Caki2 (cell line): ENCODE measurements at regions not wholly inside any gene's neighbourhood (a gene's known extent, or its start where the extent isn't known, plus 50 kb on each side); places are given as distances from the start of the nearest gene placed in this dataset.

Source experiments
- DNase-seq: peaks from one replicate; pipeline ENCODE4 v3.0.0-alpha.2; 2015; ENCODE audit warnings: low read depth
- in situ Hi-C: cut with HindIII; loops from 2 replicates; pipeline ENCODE4 v1.10.0; 2016; ENCODE audit warnings: low sequenced_read_pairs, low pct_unique_long_range_greater_than_20kb, mixed read lengths

DNA sequence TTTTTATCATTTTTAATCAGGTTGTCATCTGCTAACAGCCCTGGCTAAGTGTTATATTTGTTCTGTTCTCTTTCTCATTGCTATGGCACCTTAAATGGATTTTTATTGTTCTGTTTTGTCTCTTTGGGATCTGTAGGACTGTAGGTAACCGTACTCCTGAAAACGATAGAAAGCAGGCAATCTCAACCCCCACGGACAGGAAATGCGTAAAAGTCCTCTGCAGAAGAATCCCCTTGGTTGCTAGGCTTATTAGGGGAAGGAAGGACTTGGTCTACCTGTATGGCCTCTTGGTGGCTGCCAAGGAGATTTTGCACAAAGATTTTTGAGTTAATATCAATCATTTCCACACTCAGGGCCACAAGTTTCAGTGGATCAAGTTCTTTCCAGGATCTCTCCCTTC lies 571.9 kb upstream of the ZNF385D start:
- in situ Hi-C loops = no loop called here
- DNase-seq = no peak

GRCh38 chr3:22326305-22326704 lies 575.3 kb upstream of the ZNF385D start:
- DNase-seq = no peak
- in situ Hi-C loops = no loop called here

GRCh38 chr3:22334996-22335395 lies 584.0 kb upstream of the ZNF385D start:
- in situ Hi-C loops = no loop called here
- DNase-seq = no peak

GRCh38 chr3:22349215-22349851 lies 598.3 kb upstream of the ZNF385D start:
- no peak for DNase-seq
- in situ Hi-C loops = no loop called here

- no peak for DNase-seq
- in situ Hi-C loops = no loop called here
These were observed 600.8 kb upstream of the ZNF385D start for GRCh38 chr3:22351806-22352205.

DNA sequence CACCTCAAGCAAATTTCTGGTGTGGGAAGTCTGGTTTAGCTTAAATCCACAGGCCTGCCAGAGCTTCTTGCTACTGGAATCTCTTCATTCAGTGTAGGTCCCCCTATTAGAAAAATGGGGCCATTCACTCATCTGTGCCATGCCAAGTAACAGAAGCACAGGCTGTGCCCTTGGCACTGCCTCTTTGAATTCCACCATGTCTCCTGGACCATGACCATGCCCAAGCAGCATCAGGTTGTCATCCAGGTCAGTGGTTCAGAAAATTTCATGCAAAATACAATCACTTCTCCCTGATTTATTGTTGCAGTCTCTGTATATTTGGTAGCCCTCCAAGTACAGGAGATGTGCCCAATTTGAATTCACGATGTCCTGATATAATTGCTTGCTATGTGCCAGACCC lies 602.1 kb upstream of the ZNF385D start:
- in situ Hi-C loops = no loop called here
- no peak for DNase-seq

DNA sequence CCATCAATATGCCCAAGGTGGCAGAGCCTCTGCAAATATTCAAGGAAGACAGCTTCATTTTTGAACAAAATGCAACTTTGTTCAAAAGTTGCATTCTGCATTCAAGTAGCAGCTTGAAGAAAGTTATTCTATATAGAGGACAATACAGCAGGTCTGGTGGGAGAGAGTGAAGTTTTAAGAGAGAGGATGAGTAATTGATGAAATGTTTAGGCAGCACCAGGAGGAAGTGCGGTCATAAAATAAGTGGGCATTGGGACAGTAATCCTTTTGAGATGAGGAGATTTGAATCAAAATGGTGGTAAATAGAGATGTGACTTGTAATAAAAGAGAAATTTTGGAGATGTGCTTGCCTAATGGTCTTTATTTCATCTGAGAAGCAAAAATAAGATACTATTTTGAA lies 607.3 kb upstream of the ZNF385D start:
- no peak for DNase-seq
- in situ Hi-C loops = no loop called here

- no peak for DNase-seq
- in situ Hi-C loops = no loop called here
These were observed 609.2 kb upstream of the ZNF385D start for GRCh38 chr3:22360164-22360563.

- DNase-seq = no peak
- in situ Hi-C loops = no loop called here
These were observed 610.0 kb upstream of the ZNF385D start for GRCh38 chr3:22360970-22361369.

DNA sequence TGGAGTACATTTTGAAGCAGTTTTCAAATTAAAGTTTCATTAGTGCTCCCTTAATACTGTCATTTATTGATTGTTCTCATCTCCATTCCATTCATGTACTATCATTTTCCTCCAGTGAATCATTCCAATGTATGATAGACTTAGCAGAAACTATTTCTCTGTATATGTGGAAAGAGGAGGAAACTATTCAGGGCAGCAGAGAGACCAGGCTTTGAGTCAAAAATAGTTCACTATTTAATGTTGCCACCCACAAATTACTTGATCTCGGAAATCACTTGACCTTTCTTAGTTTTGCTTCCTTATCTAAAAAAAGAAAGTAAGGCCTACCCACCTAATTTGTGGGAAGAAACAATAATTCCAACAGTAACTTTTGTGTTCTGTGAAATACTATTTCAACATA lies 610.5 kb upstream of the ZNF385D start:
- no peak for DNase-seq
- in situ Hi-C loops = no loop called here

DNA sequence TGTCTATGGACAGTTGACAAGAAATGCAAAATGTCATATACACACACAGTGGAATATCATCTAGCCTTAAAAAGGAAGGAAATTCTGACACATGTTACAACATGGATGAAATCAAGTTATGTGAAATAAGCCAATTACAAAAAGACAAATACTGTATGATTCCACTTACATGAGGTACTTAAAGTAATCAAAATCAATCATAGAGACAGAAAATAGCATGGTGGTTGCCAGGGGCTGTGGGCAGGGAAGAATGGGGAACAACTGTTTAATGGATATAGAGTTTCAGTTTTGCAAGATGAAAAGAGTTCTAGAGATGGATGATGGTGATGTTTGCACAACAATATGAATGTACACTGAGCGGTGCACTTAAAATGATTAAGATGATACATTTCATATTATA lies 613.8 kb upstream of the ZNF385D start:
- in situ Hi-C loops = no loop called here
- no peak for DNase-seq

GRCh38 chr3:22366781-22367180 lies 615.8 kb upstream of the ZNF385D start:
- in situ Hi-C loops = no loop called here
- DNase-seq = no peak

DNA sequence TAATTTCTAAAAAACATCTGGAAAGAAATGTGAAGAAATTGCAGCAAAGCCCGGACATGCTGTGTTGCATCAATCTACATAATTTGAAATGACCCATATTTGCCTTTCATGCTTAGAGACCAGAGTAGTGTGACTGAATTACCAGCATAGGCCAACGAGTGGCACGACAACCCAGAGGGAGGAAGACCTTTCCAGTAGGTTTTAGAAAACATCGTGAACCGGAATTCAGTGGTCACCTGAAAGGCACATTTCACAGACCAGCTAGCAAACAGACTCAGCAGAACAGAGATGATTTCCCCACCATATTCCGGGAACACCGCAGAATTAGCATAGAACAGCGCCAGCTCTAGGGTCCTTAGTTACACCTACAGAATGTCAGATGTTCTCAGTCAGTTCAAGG lies 620.0 kb upstream of the ZNF385D start:
- DNase-seq = no peak

DNA sequence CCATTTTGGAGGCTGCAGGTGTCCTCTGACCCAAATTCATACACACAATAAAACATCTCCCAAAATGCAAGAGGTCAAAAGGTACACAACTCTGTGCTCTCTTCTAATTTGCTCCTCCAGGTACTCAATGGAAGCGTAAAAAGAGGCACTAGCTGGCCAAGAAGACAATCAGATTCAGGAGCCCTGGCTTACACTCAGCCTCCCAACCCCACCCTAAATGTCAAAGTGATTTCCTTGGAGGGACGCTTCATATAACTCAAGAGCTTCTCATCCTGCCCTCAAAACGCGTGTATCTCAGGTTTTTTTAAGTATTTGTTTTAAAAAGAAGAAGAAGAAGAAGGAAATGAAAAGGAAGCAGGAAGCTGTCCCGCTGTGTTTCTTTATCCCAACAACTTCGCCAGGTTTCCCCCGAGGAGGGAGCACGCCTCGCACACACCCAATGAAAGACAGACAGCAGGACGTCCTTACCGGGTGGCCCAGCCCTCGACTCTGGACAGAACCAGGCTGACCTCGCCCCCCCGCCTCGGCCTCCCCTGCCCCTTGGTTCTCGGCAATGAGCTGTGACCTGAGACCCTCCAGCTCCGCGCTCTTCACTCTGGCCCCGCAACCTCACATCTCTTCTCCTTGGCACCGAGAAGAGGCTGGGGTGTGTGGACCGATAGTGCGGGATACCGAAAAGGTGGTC lies 620.7 kb upstream of the ZNF385D start:
- in situ Hi-C loops = no loop called here
- DNase-seq = no peak

More for the DNA sequence above, 620.0 kb upstream of the ZNF385D start:
- in situ Hi-C loops = no loop called here

DNA sequence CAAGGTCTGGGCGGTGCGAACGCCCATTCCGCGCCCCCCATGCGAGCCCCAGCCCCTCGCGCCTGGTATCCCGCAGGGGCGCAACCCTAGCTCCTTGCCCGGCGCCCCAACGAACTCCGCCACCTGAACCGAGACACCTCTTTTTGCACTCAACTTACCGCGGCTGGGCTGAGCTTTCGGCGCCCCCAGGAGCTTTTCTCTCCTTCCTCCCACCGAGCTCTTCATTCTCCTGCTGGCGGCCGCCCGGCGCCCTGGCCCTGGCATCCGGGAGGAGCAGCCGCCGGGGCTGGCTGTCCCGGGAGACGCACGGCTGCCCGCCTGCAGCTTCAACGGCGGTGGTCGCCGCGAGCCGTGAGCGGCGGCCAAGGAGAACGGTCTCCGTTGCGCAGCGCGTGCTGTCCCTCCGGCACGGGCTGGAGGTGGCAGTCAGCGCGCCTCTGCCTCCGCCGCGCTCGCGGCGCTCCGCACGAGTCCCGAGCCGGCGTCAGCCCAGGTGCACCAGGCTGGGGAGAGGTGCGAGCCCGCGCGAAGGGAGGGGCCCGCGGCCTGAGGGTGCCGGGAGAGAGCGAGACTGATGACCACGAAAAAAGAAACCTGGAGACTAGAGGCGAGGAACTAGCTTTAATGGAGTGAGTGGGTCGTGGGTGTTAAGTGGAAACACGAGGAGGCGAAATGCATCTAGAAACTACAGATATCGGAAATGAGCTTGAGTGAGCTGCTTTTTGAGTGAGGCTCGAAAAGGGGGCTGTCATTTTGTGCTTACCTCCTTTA lies 621.5 kb upstream of the ZNF385D start:
- no peak for DNase-seq
- in situ Hi-C loops = no loop called here

DNA sequence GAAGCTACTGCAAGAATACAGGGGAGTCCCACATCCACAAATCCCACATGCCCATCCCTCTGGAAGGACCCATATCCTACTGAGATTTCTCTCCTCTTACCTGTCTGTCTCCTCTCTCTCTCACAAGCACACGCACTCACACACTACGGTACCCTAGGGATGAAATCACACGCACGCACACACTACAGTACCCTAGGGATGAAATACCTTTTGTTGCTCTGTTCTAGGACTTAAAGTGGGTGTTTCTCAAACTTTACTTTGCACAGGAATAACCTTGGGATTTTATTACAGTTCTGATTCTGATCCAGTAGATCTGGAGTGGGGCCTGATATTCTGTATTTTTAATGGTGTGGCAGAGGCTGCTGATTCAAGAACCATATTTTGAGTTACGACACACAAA lies 622.2 kb upstream of the ZNF385D start:
- no peak for DNase-seq
- in situ Hi-C loops = no loop called here

DNA sequence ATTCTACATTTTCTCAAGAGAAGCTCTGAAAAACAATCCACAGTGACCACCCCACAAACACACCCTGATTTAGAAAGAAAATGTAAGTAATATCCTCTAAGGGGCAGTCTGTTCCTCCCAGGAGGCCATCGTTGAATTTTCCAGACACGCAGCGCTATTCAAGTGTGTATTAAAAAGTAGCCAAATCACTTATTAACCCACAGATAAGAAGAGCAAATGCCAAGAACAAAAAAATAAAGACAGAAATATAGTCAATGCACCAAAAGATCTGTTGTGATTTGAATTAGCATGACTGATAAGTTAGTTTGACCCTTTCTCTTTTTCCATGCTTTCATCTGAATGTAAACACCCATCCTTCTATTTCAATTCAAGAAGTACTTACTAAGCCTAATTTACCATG lies 622.8 kb upstream of the ZNF385D start:
- DNase-seq = no peak
- in situ Hi-C loops = no loop called here

DNA sequence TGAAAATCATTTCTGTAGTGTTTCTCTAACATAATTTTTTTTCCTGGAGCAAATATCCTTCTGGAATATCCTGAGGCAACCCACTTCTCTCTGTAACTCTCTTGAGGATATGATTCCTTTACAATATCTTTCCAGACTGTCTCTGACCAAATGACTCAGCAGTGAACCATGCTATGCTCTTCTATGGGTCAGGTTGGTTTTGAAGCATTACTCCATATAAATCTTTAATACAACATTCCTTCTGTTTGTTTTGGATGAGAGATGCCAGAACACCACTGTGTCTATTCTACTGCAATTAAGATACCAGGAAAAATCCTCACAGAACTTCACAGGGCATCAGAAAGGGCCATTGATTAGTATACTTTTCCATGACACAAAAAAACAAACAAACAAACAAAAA lies 626.4 kb upstream of the ZNF385D start:
- peak; percentile 39 for DNase-seq
- in situ Hi-C loops = no loop called here

- no peak for DNase-seq
- in situ Hi-C loops = no loop called here
These were observed 627.9 kb upstream of the ZNF385D start for GRCh38 chr3:22378869-22379268.

- in situ Hi-C loops = no loop called here
- no peak for DNase-seq
These were observed 629.2 kb upstream of the ZNF385D start for GRCh38 chr3:22380253-22380652.
